GM23338 (cell line): ENCODE measurements at regions not wholly inside any gene's neighbourhood (a gene's known extent, or its start where the extent isn't known, plus 50 kb on each side); places are given as distances from the start of the nearest gene placed in this dataset.

ENCODE experiments used
- ATAC-seq: fragments of 200-7000 bp; cut with Tn5 transposase; 3 replicates; pipeline ENCODE4 v1.9.1; 2020
- DNase-seq: peaks from one replicate; pipeline ENCODE4 v3.0.0-alpha.2; 2015; ENCODE audit warnings: low spot score
- H2AFZ ChIP-seq: fragments of 200-600 bp; sonication (generic); 2 replicates; pipeline ENCODE4 v1.8.0; 2016; ENCODE audit warnings: antibody characterized with exemption, mild to moderate bottlenecking, moderate library complexity
- H3F3A ChIP-seq: fragments of 200-600 bp; sonication (generic); replicated peaks from 2 replicates; pipeline ENCODE4 v1.8.0; 2017; ENCODE audit warnings: antibody characterized with exemption, mixed run types, low read depth
- H3K27ac ChIP-seq: fragments of 200-600 bp; sonication (generic); 2 replicates; pipeline ENCODE4 v1.6.1; 2016; ENCODE audit warnings: low read depth
- H3K27me3 ChIP-seq: fragments of 200-600 bp; sonication (generic); 2 replicates; pipeline ENCODE4 v1.8.0; 2016; ENCODE audit warnings: mild to moderate bottlenecking, mixed run types, moderate library complexity; ENCODE audit not compliant: insufficient read depth
- H3K36me3 ChIP-seq: fragments of 200-600 bp; sonication (generic); 2 replicates; pipeline ENCODE4 v1.8.0; 2016; ENCODE audit warnings: mild to moderate bottlenecking; ENCODE audit not compliant: insufficient read depth
- H3K4me1 ChIP-seq: fragments of 200-600 bp; sonication (generic); 2 replicates; pipeline ENCODE4 v1.8.0; 2016; ENCODE audit warnings: mild to moderate bottlenecking, moderate library complexity; ENCODE audit not compliant: insufficient read depth
- H3K4me2 ChIP-seq: fragments of 200-600 bp; sonication (generic); 2 replicates; pipeline ENCODE4 v1.7.1; 2017; ENCODE audit warnings: mixed run types
- H3K4me3 ChIP-seq: fragments of 200-600 bp; sonication (generic); 2 replicates; pipeline ENCODE4 v1.6.1; 2016; ENCODE audit warnings: mixed run types
- H3K79me2 ChIP-seq: fragments of 200-600 bp; sonication (generic); replicated peaks from 2 replicates; pipeline ENCODE4 v1.8.0; 2017; ENCODE audit warnings: mild to moderate bottlenecking; ENCODE audit not compliant: insufficient read depth
- H3K9me2 ChIP-seq: fragments of 200-600 bp; sonication (generic); 2 replicates; pipeline ENCODE4 v1.8.0; 2017; ENCODE audit not compliant: insufficient read depth
- H4K20me1 ChIP-seq: fragments of 200-600 bp; sonication (generic); replicated peaks from 2 replicates; pipeline ENCODE4 v1.8.0; 2017; ENCODE audit warnings: mild to moderate bottlenecking; ENCODE audit not compliant: insufficient read depth
- H3K27ac Mint-ChIP-seq: 2 replicates; pipeline ENCODE4 v1.8.0; 2020; ENCODE audit warnings: inconsistent platforms, mild to moderate bottlenecking, moderate library complexity, mixed read lengths
- H3K27me3 Mint-ChIP-seq: 3 replicates; pipeline ENCODE4 v1.8.0; 2022; ENCODE audit warnings: low read depth, mild to moderate bottlenecking, moderate library complexity, mixed read lengths, inconsistent platforms; ENCODE audit not compliant: insufficient read depth, poor library complexity
- H3K36me3 Mint-ChIP-seq: 3 replicates; pipeline ENCODE4 v1.8.0; 2021; ENCODE audit warnings: low read depth, mild to moderate bottlenecking, inconsistent platforms, moderate library complexity, mixed read lengths
- H3K4me1 Mint-ChIP-seq: 3 replicates; pipeline ENCODE4 v1.8.0; 2020; ENCODE audit warnings: mild to moderate bottlenecking, inconsistent platforms, mixed read lengths
- H3K4me3 Mint-ChIP-seq: 3 replicates; pipeline ENCODE4 v1.8.0; 2021; ENCODE audit warnings: moderate library complexity, mild to moderate bottlenecking, inconsistent platforms, mixed read lengths
- H3K9me3 Mint-ChIP-seq: 3 replicates; pipeline ENCODE4 v1.8.0; 2020; ENCODE audit warnings: moderate library complexity, mild to moderate bottlenecking, inconsistent platforms, mixed read lengths
- CREB1 ChIP-seq: fragments of 250-450 bp; sonication (Bioruptor Pico); IDR thresholded peaks from 2 replicates; pipeline ENCODE4 v1.5.0; 2020; ENCODE audit warnings: low read depth, mild to moderate bottlenecking, moderate library complexity
- EZH2 ChIP-seq: fragments of 200-600 bp; sonication (generic); IDR thresholded peaks from one replicate; pipeline ENCODE4 v1.8.0; 2017; ENCODE audit warnings: antibody characterized with exemption, mild to moderate bottlenecking, low read depth; ENCODE audit not compliant: unreplicated experiment
- EZH2phosphoT487 ChIP-seq: fragments of 200-600 bp; sonication (generic); IDR thresholded peaks from one replicate; pipeline ENCODE4 v1.8.1; 2018; ENCODE audit warnings: antibody characterized with exemption; ENCODE audit not compliant: unreplicated experiment
- JUNB ChIP-seq: IDR thresholded peaks from one replicate; pipeline ENCODE4 v1.6.1; 2016; ENCODE audit warnings: antibody characterized with exemption; ENCODE audit not compliant: unreplicated experiment
- NANOG ChIP-seq: IDR thresholded peaks from 2 replicates; pipeline ENCODE4 v1.6.1; 2016; ENCODE audit warnings: antibody characterized with exemption, borderline replicate concordance
- STAT1 ChIP-seq: IDR thresholded peaks from one replicate; pipeline ENCODE4 v1.6.1; 2016; ENCODE audit warnings: antibody characterized with exemption; ENCODE audit not compliant: unreplicated experiment
- ZNF114 ChIP-seq: fragments of 250-450 bp; sonication (Bioruptor Pico); IDR thresholded peaks from 2 replicates; pipeline ENCODE4 v1.5.0; 2020; ENCODE audit warnings: mild to moderate bottlenecking, moderate library complexity
- ZNF331 ChIP-seq: fragments of 250-450 bp; sonication (Bioruptor Pico); IDR thresholded peaks from 2 replicates; pipeline ENCODE4 v1.5.0; 2020; ENCODE audit warnings: low read depth, mild to moderate bottlenecking, moderate library complexity
- TF ChIP-seq, protein P1 (sequence below), 2 experiments: fragments of 200-600 bp in 1 of 2; sonication (generic) in 1 of 2; conservative IDR thresholded peaks; 2 replicates each; pipeline versions ENCODE4 v1.5.1 to v1.6.1; 2016 to 2017; ENCODE audit warnings: antibody characterized with exemption in 2 of 2, low read depth in 2 of 2, mild to moderate bottlenecking in 2 of 2, moderate library complexity in 1 of 2
- TF ChIP-seq, protein P2 (sequence below): IDR thresholded peaks from 2 replicates; pipeline ENCODE4 v1.6.1; 2016; ENCODE audit warnings: antibody characterized with exemption
- TF ChIP-seq, protein P3 (sequence below): IDR thresholded peaks from one replicate; pipeline ENCODE4 v1.6.1; 2018; ENCODE audit warnings: antibody characterized with exemption; ENCODE audit not compliant: unreplicated experiment

DNA sequence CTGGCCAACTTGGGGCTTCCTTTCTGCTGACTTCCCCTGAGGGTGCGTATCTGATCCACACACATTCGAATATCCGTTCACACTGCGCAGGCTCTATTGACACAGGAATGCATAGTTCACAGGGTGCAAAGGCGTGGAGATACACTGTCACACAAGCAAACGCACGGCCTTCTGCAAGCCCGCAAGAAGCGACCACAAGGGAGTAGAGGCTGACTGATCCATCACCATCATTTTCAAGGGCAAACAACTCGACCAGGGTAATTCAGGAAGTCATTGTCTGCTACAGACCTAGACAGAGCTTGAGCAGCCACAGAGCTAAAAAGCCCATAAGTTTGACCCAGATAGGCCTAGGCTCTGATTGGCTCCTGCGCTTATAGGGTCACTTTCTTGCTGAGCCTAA, 392.3 kb downstream of the MN1 start:
- Histone ChIP-seq H3K27ac (no peak overlapping the region), H3F3A (no peaks in the 10 kb centered on the region), H3K4me3 (no peak overlapping the region), H2AFZ (no peak overlapping the region), H4K20me1 (no peaks in the 10 kb centered on the region), H3K27me3 (no peaks in the 10 kb centered on the region), H3K4me1 (peaks cover under 1% of the 10 kb centered on the region), H3K9me2 (no peaks in the 10 kb centered on the region), H3K4me2 (no peak overlapping the region), H3K36me3 (no peaks in the 10 kb centered on the region), H3K79me2 (no peaks in the 10 kb centered on the region)
- Mint-ChIP-seq H3K27ac (no peak overlapping the region), H3K4me1 (peaks cover 12% of the 10 kb centered on the region), H3K36me3 (no peaks in the 10 kb centered on the region), H3K9me3 (no peaks in the 10 kb centered on the region), H3K4me3 (no peak overlapping the region), H3K27me3 (peaks cover 10% of the 10 kb centered on the region)
- no peak for ATAC-seq
- TF ChIP-seq, protein P1, sequence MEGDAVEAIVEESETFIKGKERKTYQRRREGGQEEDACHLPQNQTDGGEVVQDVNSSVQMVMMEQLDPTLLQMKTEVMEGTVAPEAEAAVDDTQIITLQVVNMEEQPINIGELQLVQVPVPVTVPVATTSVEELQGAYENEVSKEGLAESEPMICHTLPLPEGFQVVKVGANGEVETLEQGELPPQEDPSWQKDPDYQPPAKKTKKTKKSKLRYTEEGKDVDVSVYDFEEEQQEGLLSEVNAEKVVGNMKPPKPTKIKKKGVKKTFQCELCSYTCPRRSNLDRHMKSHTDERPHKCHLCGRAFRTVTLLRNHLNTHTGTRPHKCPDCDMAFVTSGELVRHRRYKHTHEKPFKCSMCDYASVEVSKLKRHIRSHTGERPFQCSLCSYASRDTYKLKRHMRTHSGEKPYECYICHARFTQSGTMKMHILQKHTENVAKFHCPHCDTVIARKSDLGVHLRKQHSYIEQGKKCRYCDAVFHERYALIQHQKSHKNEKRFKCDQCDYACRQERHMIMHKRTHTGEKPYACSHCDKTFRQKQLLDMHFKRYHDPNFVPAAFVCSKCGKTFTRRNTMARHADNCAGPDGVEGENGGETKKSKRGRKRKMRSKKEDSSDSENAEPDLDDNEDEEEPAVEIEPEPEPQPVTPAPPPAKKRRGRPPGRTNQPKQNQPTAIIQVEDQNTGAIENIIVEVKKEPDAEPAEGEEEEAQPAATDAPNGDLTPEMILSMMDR (conservative IDR thresholded peaks at IDR 0.05; ENCODE audit: low read depth in 2 of 2) = peak; percentile 13 to 47; a peak in 2 of 4 replicates
- TF ChIP-seq EZH2phosphoT487 = no peak
- DNase-seq = no peak

DNA sequence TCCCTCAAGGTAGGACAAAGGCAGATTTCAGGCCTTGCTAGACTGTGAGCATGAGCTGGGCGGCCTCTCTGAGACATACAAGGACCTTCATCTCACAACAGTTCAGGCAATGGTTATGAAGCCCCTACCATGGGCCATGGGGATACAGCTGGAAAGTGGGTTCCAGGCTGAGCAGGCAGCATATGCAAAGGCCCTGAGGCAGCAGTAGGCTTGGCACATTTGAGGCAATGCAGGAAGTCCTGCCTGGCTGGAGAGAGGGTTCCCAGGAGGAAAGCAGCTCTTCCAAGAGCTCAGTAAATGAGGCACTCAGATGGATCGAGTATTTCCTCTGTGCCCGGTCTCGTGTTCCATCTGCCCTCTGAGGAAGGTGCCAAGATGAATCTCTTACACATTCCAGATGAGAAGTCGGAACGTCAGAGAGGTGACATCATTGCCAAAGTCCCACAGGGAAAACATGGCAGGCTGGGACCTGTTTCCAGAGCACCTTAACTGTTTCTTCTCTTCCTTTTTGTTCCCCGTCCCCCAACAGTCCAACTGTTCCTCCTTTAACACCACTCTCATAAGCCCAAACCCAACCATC, 388.6 kb downstream of the MN1 start:
- DNase-seq (no peak), ATAC-seq (no peak)
- Histone ChIP-seq H4K20me1 (no peaks in the 10 kb centered on the region), H3K4me1 (peaks cover 18% of the 10 kb centered on the region), H3K4me2 (no peak overlapping the region), H3K27ac (no peak overlapping the region), H3F3A (0 out of 2 replicates have a peak, but pooled peaks cover 2% of the 10 kb centered on the region), H2AFZ (no peak overlapping the region), H3K27me3 (no peaks in the 10 kb centered on the region), H3K4me3 (no peak overlapping the region), H3K9me2 (no peaks in the 10 kb centered on the region), H3K36me3 (no peaks in the 10 kb centered on the region), H3K79me2 (no peaks in the 10 kb centered on the region)
- H3K36me3 Mint-ChIP-seq = no peaks in the 10 kb centered on the region
- peaks cover 30% of the 10 kb centered on the region for H3K4me1 Mint-ChIP-seq
- H3K27me3 Mint-ChIP-seq = peaks cover 8% of the 10 kb centered on the region
- no peak overlapping the region for H3K4me3 Mint-ChIP-seq
- H3K27ac Mint-ChIP-seq = no peak overlapping the region
- no peaks in the 10 kb centered on the region for H3K9me3 Mint-ChIP-seq
- TF ChIP-seq, protein P2, sequence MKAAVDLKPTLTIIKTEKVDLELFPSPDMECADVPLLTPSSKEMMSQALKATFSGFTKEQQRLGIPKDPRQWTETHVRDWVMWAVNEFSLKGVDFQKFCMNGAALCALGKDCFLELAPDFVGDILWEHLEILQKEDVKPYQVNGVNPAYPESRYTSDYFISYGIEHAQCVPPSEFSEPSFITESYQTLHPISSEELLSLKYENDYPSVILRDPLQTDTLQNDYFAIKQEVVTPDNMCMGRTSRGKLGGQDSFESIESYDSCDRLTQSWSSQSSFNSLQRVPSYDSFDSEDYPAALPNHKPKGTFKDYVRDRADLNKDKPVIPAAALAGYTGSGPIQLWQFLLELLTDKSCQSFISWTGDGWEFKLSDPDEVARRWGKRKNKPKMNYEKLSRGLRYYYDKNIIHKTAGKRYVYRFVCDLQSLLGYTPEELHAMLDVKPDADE = no peak
- TF ChIP-seq STAT1 = no peak
- TF ChIP-seq, protein P3, sequence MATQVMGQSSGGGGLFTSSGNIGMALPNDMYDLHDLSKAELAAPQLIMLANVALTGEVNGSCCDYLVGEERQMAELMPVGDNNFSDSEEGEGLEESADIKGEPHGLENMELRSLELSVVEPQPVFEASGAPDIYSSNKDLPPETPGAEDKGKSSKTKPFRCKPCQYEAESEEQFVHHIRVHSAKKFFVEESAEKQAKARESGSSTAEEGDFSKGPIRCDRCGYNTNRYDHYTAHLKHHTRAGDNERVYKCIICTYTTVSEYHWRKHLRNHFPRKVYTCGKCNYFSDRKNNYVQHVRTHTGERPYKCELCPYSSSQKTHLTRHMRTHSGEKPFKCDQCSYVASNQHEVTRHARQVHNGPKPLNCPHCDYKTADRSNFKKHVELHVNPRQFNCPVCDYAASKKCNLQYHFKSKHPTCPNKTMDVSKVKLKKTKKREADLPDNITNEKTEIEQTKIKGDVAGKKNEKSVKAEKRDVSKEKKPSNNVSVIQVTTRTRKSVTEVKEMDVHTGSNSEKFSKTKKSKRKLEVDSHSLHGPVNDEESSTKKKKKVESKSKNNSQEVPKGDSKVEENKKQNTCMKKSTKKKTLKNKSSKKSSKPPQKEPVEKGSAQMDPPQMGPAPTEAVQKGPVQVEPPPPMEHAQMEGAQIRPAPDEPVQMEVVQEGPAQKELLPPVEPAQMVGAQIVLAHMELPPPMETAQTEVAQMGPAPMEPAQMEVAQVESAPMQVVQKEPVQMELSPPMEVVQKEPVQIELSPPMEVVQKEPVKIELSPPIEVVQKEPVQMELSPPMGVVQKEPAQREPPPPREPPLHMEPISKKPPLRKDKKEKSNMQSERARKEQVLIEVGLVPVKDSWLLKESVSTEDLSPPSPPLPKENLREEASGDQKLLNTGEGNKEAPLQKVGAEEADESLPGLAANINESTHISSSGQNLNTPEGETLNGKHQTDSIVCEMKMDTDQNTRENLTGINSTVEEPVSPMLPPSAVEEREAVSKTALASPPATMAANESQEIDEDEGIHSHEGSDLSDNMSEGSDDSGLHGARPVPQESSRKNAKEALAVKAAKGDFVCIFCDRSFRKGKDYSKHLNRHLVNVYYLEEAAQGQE = no peak
- no peak for TF ChIP-seq ZNF114 (CRISPR knock-in tag)
- no peak for TF ChIP-seq EZH2
- no peak for TF ChIP-seq NANOG
- no peak for TF ChIP-seq EZH2phosphoT487
- TF ChIP-seq, protein P1 (conservative IDR thresholded peaks at IDR 0.05; ENCODE audit: low read depth in 2 of 2) = no peak
- no peak for TF ChIP-seq JUNB
- no peak for TF ChIP-seq ZNF331 (CRISPR knock-in tag)
- no peak for TF ChIP-seq CREB1 (CRISPR knock-in tag)
